ENCODE measurements at regions not wholly inside any gene's neighbourhood (a gene's known extent, or its start where the extent isn't known, plus 50 kb on each side); places are given as distances from the start of the nearest gene placed in this dataset.

DNA sequence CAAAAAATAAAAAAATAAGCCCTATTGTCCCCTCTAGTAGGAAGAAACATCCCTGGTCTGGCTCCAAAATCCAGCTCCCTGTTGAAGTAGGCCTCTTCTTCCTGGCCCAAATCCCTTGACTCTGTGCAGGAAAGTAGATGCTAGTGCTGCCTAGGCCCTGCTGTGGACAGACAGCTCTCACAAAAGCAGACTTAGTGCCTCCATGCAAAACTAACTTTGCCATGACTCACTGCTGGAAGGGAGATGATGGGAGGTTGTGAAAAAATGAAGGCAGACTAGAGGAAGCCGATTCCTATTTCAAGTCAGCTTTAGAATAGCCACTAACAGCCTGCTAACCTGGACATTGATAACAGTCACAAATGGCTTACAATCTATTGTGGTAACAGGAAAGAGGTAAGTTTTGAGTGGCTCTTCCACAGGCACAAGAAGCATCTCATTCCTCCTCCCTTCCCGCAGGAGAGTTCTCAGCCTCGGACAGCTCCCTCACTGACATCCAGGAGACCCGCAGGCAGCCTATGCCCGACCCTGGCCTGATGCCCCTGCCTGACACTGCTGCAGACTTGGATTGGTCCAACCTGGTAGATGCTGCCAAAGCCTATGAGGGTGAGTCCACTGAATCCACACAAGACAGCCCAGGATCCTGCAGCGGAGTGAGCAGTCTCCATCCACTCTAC is 198.9 kb upstream of the RGS6 start:
- Mint-ChIP-seq H3K4me3 (ENCODE audit: unreplicated experiment) (no peak overlapping the region), H3K27ac (ENCODE audit: low read depth, unreplicated experiment) (no peak overlapping the region), H3K9me3 (ENCODE audit: unreplicated experiment) (no peaks in the 10 kb centered on the region), H3K4me1 (ENCODE audit: insufficient read depth, unreplicated experiment) (no peaks in the 10 kb centered on the region), H3K36me3 (ENCODE audit: insufficient read depth, unreplicated experiment) (peaks cover 49% of the 10 kb centered on the region), H3K27me3 (ENCODE audit: insufficient read depth, unreplicated experiment) (no peaks in the 10 kb centered on the region)
- TF ChIP-seq, protein P1, sequence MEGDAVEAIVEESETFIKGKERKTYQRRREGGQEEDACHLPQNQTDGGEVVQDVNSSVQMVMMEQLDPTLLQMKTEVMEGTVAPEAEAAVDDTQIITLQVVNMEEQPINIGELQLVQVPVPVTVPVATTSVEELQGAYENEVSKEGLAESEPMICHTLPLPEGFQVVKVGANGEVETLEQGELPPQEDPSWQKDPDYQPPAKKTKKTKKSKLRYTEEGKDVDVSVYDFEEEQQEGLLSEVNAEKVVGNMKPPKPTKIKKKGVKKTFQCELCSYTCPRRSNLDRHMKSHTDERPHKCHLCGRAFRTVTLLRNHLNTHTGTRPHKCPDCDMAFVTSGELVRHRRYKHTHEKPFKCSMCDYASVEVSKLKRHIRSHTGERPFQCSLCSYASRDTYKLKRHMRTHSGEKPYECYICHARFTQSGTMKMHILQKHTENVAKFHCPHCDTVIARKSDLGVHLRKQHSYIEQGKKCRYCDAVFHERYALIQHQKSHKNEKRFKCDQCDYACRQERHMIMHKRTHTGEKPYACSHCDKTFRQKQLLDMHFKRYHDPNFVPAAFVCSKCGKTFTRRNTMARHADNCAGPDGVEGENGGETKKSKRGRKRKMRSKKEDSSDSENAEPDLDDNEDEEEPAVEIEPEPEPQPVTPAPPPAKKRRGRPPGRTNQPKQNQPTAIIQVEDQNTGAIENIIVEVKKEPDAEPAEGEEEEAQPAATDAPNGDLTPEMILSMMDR (IDR thresholded peaks at IDR 0.05; ENCODE audit: unreplicated experiment), result no peak
- ChIA-PET CTCF (interaction anchor here (0.7 to 1.9 kb wide), 5 partner anchors 12 to 1079 kb away, joined by 3 to 5 read pairs (median 3); no protein-coding TSS in a partner anchor), POLR2A (interaction anchor here (1.3 kb wide), 1 partner anchor 19 kb away, joined by 4 read pairs; no protein-coding TSS in a partner anchor)
- intact Hi-C loops (cut with micrococcal nuclease), result no loop called here
- DNase-seq (ENCODE audit: unreplicated experiment), result no peak
- no TSS peak for BruUV-seq (replicated peaks)

DNA sequence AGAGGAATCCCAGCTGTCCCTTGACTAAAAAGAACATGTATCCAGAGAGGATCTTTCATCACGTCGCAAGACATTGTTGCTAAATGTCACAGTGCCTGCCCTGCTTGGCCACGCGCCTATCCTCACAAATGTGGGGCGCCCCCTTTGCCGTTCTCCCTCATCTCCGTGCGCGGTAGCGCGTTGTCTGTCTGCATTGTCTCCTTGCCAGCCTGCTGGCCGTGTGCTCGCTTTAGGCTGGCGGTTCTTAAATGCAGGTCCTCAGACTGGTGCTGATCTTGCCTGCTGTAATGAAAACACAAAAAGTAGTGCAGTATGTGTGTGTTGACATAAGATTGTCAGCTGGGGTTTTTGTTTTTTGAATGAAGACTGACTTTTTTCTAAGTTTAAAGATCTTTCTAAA is 198.2 kb upstream of the RGS6 start:
- H3K9me3 Mint-ChIP-seq (ENCODE audit: unreplicated experiment), result no peaks in the 10 kb centered on the region
- intact Hi-C loops (cut with micrococcal nuclease), result no loop called here
- no peak overlapping the region for H3K27ac Mint-ChIP-seq (ENCODE audit: low read depth, unreplicated experiment)
- H3K36me3 Mint-ChIP-seq (ENCODE audit: insufficient read depth, unreplicated experiment), result peaks cover 49% of the 10 kb centered on the region
- H3K4me3 Mint-ChIP-seq (ENCODE audit: unreplicated experiment), result no peak overlapping the region
- DNase-seq (ENCODE audit: unreplicated experiment), result no peak
- H3K27me3 Mint-ChIP-seq (ENCODE audit: insufficient read depth, unreplicated experiment), result no peaks in the 10 kb centered on the region
- H3K4me1 Mint-ChIP-seq (ENCODE audit: insufficient read depth, unreplicated experiment), result no peaks in the 10 kb centered on the region
- no TSS peak for BruUV-seq (replicated peaks)
- POLR2A ChIA-PET, result no interaction called here
- CTCF ChIA-PET, result interaction anchor here (0.7 to 1.9 kb wide), 3 partner anchors 12 to 407 kb away, joined by 3 to 5 read pairs (median 3); no protein-coding TSS in a partner anchor
- TF ChIP-seq, protein P1 (IDR thresholded peaks at IDR 0.05; ENCODE audit: unreplicated experiment), result no peak

DNA sequence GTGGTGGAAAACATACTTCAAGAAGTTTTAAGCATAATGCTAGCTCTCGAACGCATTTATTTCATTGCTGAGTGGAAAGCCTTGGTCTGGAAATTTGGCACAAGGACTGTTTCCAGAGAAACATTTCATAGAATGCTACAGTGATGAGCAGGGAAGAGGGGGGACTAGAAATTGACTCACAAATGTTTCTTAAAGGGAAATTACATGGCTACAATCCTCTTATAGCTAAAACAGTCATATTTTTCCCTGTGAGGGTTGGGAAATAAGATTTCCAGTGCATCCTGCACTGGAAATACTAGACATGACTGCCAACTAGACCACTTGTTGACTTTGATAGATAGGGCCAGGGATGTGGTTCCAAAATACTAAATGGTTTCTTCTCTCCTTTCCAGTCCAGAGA is 197.3 kb upstream of the RGS6 start:
- Mint-ChIP-seq H3K36me3 (ENCODE audit: insufficient read depth, unreplicated experiment) (peaks cover 55% of the 10 kb centered on the region), H3K27me3 (ENCODE audit: insufficient read depth, unreplicated experiment) (no peaks in the 10 kb centered on the region), H3K27ac (ENCODE audit: low read depth, unreplicated experiment) (no peak overlapping the region), H3K9me3 (ENCODE audit: unreplicated experiment) (no peaks in the 10 kb centered on the region), H3K4me3 (ENCODE audit: unreplicated experiment) (no peak overlapping the region), H3K4me1 (ENCODE audit: insufficient read depth, unreplicated experiment) (no peaks in the 10 kb centered on the region)
- intact Hi-C loops (cut with micrococcal nuclease), result no loop called here
- DNase-seq (ENCODE audit: unreplicated experiment), result no peak
- TF ChIP-seq, protein P1 (IDR thresholded peaks at IDR 0.05; ENCODE audit: unreplicated experiment), result no peak
- ChIA-PET POLR2A (no interaction called here), CTCF (interaction anchor here (0.7 kb wide), 1 partner anchor 408 kb away, joined by 3 read pairs; no protein-coding TSS in a partner anchor)
- no TSS peak for BruUV-seq (replicated peaks)

DNA sequence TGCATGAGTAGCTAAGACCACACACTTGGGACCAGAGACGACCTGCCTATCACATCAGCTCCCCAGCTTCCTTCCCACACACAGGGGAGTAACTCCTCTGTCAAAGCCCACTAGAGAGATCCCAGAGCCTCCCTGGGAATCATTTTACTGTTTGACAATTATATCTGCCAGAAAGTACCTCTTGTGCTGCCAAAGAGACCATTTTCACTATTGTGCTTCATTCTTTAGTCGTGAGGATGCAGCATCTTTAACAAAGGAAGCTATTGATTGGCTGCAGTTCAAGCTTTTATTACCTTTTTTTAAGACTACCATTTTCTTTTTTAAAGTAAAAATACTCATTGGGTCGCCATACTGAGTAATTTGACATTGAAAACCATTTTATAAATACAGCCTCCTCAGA is 194.5 kb upstream of the RGS6 start:
- no peaks in the 10 kb centered on the region for H3K4me1 Mint-ChIP-seq (ENCODE audit: insufficient read depth, unreplicated experiment)
- no peak overlapping the region for H3K27ac Mint-ChIP-seq (ENCODE audit: low read depth, unreplicated experiment)
- H3K27me3 Mint-ChIP-seq (ENCODE audit: insufficient read depth, unreplicated experiment), result no peaks in the 10 kb centered on the region
- CTCF ChIA-PET, result interaction anchor here (0.6 to 1.9 kb wide), 5 partner anchors 15 to 141 kb away, joined by 3 to 4 read pairs (median 3); no protein-coding TSS in a partner anchor
- no TSS peak for BruUV-seq (replicated peaks)
- H3K9me3 Mint-ChIP-seq (ENCODE audit: unreplicated experiment), result no peaks in the 10 kb centered on the region
- no peak for DNase-seq (ENCODE audit: unreplicated experiment)
- TF ChIP-seq, protein P1 (IDR thresholded peaks at IDR 0.05; ENCODE audit: unreplicated experiment), result no peak
- POLR2A ChIA-PET, result interaction anchor here (2.0 kb wide), 1 partner anchor 12 kb away, joined by 6 read pairs; no protein-coding TSS in a partner anchor
- H3K36me3 Mint-ChIP-seq (ENCODE audit: insufficient read depth, unreplicated experiment), result peaks cover 49% of the 10 kb centered on the region
- H3K4me3 Mint-ChIP-seq (ENCODE audit: unreplicated experiment), result no peak overlapping the region
- intact Hi-C loops (cut with micrococcal nuclease), result no loop called here

Measured in MCF 10A (cell line).